SK-N-SH (cell line): ENCODE measurements at regions not wholly inside any gene's neighbourhood (a gene's known extent, or its start where the extent isn't known, plus 50 kb on each side); places are given as distances from the start of the nearest gene placed in this dataset.

Experiments used
- CTCF ChIA-PET: fragments of 300-600, 350-600 bp; formaldehyde crosslinking; extraction: SDS; loops from one replicate; lab custom pipeline; 2021; lab: Yijun Ruan, JAX
- POLR2A ChIA-PET: fragments of 350-600 bp; sonication (Branson Sonifier 250); formaldehyde crosslinking; extraction: SDS; loops from one replicate; lab custom pipeline; 2020; ENCODE audit warnings: antibody characterized with exemption, inconsistent platforms; lab: Yijun Ruan, JAX
- DNase-seq: peaks from one replicate; pipeline ENCODE4 v3.0.0; 2012
- H2AFZ ChIP-seq: fragments of 200-600 bp; sonication (generic); 2 replicates; pipeline ENCODE4 v1.8.1; 2016; ENCODE audit warnings: antibody characterized with exemption, mild to moderate bottlenecking, low read depth
- H3F3A ChIP-seq: fragments of 200-600 bp; sonication (generic); replicated peaks from 2 replicates; pipeline ENCODE3; 2016; ENCODE audit warnings: antibody characterized with exemption, mild to moderate bottlenecking; ENCODE audit not compliant: insufficient read depth
- H3K27ac ChIP-seq, 2 experiments: fragments of 200-500 bp in 1 of 2; fragments of 200-600 bp in 1 of 2; sonication (Bioruptor generic) in 1 of 2; sonication (generic), shearing (Covaris generic) in 1 of 2; 2 replicates each; pipeline versions ENCODE4 v1.5.1 to v1.6.1; 2014 to 2016; ENCODE audit warnings: low read depth in 2 of 2, inconsistent platforms in 1 of 2, low read length in 1 of 2, mild to moderate bottlenecking in 1 of 2, mixed read lengths in 1 of 2
- H3K27me3 ChIP-seq: fragments of 200-600 bp; sonication (generic), shearing (Covaris generic); 2 replicates; pipeline ENCODE4 v1.6.1; 2016; ENCODE audit warnings: mixed run types; ENCODE audit not compliant: insufficient read depth
- H3K36me3 ChIP-seq, 2 experiments: fragments of 200-500 bp in 1 of 2; fragments of 200-600 bp in 1 of 2; sonication (Bioruptor generic) in 1 of 2; sonication (generic) in 1 of 2; replicated peaks in 1 of 2; 2 replicates each; pipeline versions ENCODE3 to v1.5.1; 2014 to 2016; ENCODE audit warnings: low read length in 1 of 2, mild to moderate bottlenecking in 1 of 2; ENCODE audit not compliant: insufficient read depth in 2 of 2, control insufficient read depth in 1 of 2
- H3K4me1 ChIP-seq, 2 experiments: fragments of 200-500 bp in 1 of 2; fragments of 200-600 bp in 1 of 2; sonication (Bioruptor generic) in 1 of 2; sonication (generic), shearing (Covaris generic) in 1 of 2; 2 replicates each; pipeline versions ENCODE4 v1.5.1 to v1.6.1; 2014 to 2016; ENCODE audit warnings: low read depth in 1 of 2, low read length in 1 of 2, mixed run types in 1 of 2; ENCODE audit not compliant: insufficient read depth in 2 of 2, control insufficient read depth in 1 of 2
- H3K4me2 ChIP-seq: fragments of 200-600 bp; sonication (generic), shearing (Covaris generic); 2 replicates; pipeline ENCODE4 v1.6.1; 2017; ENCODE audit warnings: mixed run types
- H3K4me3 ChIP-seq, 2 experiments: fragments of 200-500 bp in 1 of 2; fragments of 200-600 bp in 1 of 2; sonication (Bioruptor generic) in 1 of 2; sonication (generic), shearing (Covaris generic) in 1 of 2; 2 replicates each; pipeline versions ENCODE4 v1.5.1 to v1.8.1; 2014 to 2016; ENCODE audit warnings: low read depth in 2 of 2, inconsistent platforms in 1 of 2, low read length in 1 of 2, mild to moderate bottlenecking in 1 of 2, mixed read lengths in 1 of 2, moderate library complexity in 1 of 2
- H3K79me2 ChIP-seq: fragments of 200-600 bp; sonication (generic); 2 replicates; pipeline ENCODE4 v1.8.1; 2017; ENCODE audit warnings: mild to moderate bottlenecking; ENCODE audit not compliant: insufficient read depth
- H3K9ac ChIP-seq: fragments of 200-600 bp; sonication (generic); 2 replicates; pipeline ENCODE4 v1.6.1; 2017; ENCODE audit warnings: mixed run types
- H3K9me2 ChIP-seq: fragments of 200-600 bp; sonication (generic); 2 replicates; pipeline ENCODE4 v1.6.1; 2017; ENCODE audit warnings: mixed run types
- H3K9me3 ChIP-seq: fragments of 200-600 bp; sonication (generic); 2 replicates; pipeline ENCODE4 v1.6.1; 2017; ENCODE audit warnings: mixed run types, mild to moderate bottlenecking, moderate library complexity
- H4K20me1 ChIP-seq: fragments of 200-600 bp; sonication (generic); 2 replicates; pipeline ENCODE4 v1.6.1; 2017; ENCODE audit warnings: mild to moderate bottlenecking, mixed run types; ENCODE audit not compliant: insufficient read depth
- ELF1 ChIP-seq: IDR thresholded peaks from 2 replicates; pipeline ENCODE4 v1.4.0; 2012
- EZH2phosphoT487 ChIP-seq: fragments of 200-600 bp; sonication (generic); IDR thresholded peaks from 2 replicates; pipeline ENCODE4 v1.6.1; 2017; ENCODE audit warnings: low read depth, mixed run types, mild to moderate bottlenecking, antibody characterized with exemption, moderate library complexity, borderline replicate concordance
- FOXJ3 ChIP-seq: sonication (generic); formaldehyde crosslinking; IDR thresholded peaks from 2 replicates; pipeline ENCODE4 v1.5.1; 2020; ENCODE audit warnings: mild to moderate bottlenecking, missing genetic modification reagents
- GABPA ChIP-seq: IDR thresholded peaks from 2 replicates; pipeline ENCODE4 v1.4.0; 2012; ENCODE audit warnings: low read depth, mild to moderate bottlenecking
- GATA2 ChIP-seq: sonication (generic); formaldehyde crosslinking; IDR thresholded peaks from 2 replicates; pipeline ENCODE4 v1.5.0; 2020; ENCODE audit warnings: mild to moderate bottlenecking, missing genetic modification reagents
- MAX ChIP-seq: IDR thresholded peaks from 2 replicates; pipeline ENCODE4 v1.4.0; 2012; ENCODE audit warnings: low read depth
- NRF1 ChIP-seq: IDR thresholded peaks from 2 replicates; pipeline ENCODE4 v1.6.1; 2012; ENCODE audit warnings: low read depth, mild to moderate bottlenecking, low read length
- PBX3 ChIP-seq: IDR thresholded peaks from 2 replicates; pipeline ENCODE4; 2012
- RAD21 ChIP-seq: IDR thresholded peaks from 2 replicates; pipeline ENCODE4 v1.6.1; 2012; ENCODE audit warnings: mild to moderate bottlenecking, low read length
- RCOR1 ChIP-seq: fragments of 150-350 bp; IDR thresholded peaks from 2 replicates; pipeline ENCODE4 v1.6.1; 2017; ENCODE audit warnings: antibody characterized with exemption, low read length
- REST ChIP-seq: IDR thresholded peaks from 2 replicates; pipeline ENCODE4 v1.6.1; 2012; ENCODE audit warnings: mild to moderate bottlenecking, low read depth, low read length, moderate library complexity
- RFX5 ChIP-seq: IDR thresholded peaks from 2 replicates; pipeline ENCODE4 v1.6.1; 2012; ENCODE audit warnings: mild to moderate bottlenecking, improper control_type of control experiment, low read length
- TAF1 ChIP-seq: IDR thresholded peaks from 2 replicates; pipeline ENCODE4 v1.6.1; 2012; ENCODE audit warnings: low read depth, mild to moderate bottlenecking, low read length, moderate library complexity, borderline replicate concordance
- TCF12 ChIP-seq: IDR thresholded peaks from 2 replicates; pipeline ENCODE4 v1.4.0; 2012
- ZBTB33 ChIP-seq: IDR thresholded peaks from 2 replicates; pipeline ENCODE4 v1.4.0; 2012; ENCODE audit warnings: low read depth, borderline replicate concordance
- WGBS: methylation state at CpG from one replicate; pipeline ENCODE4 v1.1.6; 2017; ENCODE audit warnings: low lambda C conversion rate; 5-methylcytosine and 5-hydroxymethylcytosine counted together
- TF ChIP-seq, protein P1 (sequence below): fragments of 150-350 bp; IDR thresholded peaks from 2 replicates; pipeline ENCODE4 v1.6.1; 2017; ENCODE audit warnings: antibody characterized with exemption, low read length, low read depth, borderline replicate concordance

DNA sequence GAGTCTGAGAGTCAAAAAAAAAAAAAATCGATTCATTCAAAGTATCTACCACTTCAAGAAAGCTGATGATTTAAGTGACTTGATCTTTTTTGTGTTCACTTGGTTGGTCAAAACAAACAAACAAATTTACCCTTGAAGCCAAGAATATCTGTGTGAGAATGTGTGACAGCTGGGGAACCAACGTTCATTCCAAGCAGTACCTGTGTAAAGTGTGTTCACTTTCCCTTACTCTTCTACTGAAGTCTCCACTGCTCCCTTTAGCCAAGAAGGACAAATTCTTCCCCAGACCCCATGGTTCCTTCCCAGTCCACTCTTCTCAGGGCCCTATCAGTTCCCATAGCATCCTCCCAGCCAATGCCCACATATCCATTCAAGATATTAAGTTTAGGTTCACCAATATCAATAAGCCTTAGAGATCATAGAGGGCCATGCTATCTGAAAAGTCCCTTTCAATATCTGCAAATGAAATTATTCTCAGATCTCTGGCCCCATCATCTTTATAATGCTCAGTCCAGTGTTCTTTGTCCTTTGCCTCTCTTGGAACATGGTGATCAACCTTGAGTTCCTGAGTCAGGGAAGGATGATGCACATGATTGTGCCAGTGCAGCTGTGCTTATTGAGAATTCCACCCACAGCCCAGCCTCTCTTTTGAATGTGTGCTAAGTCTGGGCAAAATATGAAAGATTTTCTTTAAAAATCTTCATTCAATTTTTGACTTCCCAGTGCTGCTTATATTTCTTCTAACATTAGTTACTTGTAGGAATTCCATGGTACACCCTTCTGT is 82.8 kb upstream of the DTNA start:
- TF ChIP-seq, protein P1, sequence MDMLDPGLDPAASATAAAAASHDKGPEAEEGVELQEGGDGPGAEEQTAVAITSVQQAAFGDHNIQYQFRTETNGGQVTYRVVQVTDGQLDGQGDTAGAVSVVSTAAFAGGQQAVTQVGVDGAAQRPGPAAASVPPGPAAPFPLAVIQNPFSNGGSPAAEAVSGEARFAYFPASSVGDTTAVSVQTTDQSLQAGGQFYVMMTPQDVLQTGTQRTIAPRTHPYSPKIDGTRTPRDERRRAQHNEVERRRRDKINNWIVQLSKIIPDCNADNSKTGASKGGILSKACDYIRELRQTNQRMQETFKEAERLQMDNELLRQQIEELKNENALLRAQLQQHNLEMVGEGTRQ: no peak
- TF ChIP-seq TAF1: no peak
- no peak for TF ChIP-seq EZH2phosphoT487
- TF ChIP-seq PBX3: no peak
- TF ChIP-seq RFX5: no peak
- no peak for TF ChIP-seq ZBTB33
- TF ChIP-seq RCOR1: no peak
- TF ChIP-seq NRF1: no peak
- TF ChIP-seq, all 33 proteins: peak for 0
- CTCF ChIA-PET: no interaction called here

DNA sequence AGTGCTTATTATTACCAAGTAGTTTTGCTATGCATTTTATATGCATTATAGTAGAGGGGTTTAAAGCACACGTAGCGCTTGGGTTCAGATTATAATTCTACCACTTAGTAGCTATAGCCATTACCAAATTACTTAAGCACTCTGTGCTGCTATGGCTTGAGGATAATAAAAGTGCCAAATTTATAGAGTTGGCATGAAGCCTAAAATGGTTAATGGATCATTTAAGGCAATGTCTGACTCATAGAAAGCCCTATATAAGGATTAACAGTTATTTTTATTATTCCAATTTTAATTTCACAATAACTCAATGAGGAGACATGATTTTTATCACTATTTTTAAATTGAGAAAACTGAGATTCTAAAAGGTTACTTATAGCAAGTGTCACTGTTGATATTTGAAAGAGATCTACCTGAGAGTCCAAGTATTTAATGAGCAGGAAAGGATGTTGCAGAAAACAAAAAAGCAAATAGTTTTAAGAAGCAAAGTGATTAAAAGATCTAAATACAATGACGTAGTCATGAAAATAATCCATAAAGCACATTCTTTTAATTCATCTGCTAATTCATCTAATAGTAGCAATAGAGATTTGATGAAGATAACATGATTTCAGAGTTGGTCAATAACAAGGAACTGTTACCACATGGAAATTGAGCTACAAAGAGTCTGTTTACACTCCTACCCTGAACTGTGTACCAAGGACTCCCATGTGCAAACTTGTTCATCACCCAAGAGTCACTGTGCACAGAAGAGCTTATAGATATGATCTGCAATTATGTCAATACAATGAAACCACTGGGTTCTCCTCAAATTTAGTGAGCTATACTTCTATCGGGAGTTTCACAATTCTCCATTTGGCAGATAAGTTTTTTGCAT is 78.8 kb upstream of the DTNA start:
- POLR2A ChIA-PET: no interaction called here
- 87% methylated on average over 4 of the region's 4 CpGs for WGBS

More for the DNA sequence above, 82.8 kb upstream of the DTNA start:
- Histone ChIP-seq H2AFZ (no peak overlapping the region), H3K4me3 (no peak overlapping the region), H3K9ac (no peak overlapping the region), H3K79me2 (no peaks in the 10 kb centered on the region), H3F3A (no peaks in the 10 kb centered on the region), H3K27me3 (no peaks in the 10 kb centered on the region), H3K27ac (no peak overlapping the region), H3K4me1 (no peaks in the 10 kb centered on the region; a peak in 2 of 4 replicates), H4K20me1 (no peaks in the 10 kb centered on the region), H3K9me3 (no peaks in the 10 kb centered on the region), H3K9me2 (no peaks in the 10 kb centered on the region), H3K36me3 (no peaks in the 10 kb centered on the region), H3K4me2 (no peak overlapping the region)
- no peak for DNase-seq
- WGBS: 68% methylated on average over 2 of the region's 2 CpGs
- POLR2A ChIA-PET: no interaction called here

More for the DNA sequence above, 78.8 kb upstream of the DTNA start:
- no peak overlapping the region for H3K9ac ChIP-seq
- TF ChIP-seq FOXJ3 (no peak), GABPA (no peak), MAX (no peak), GATA2 (CRISPR knock-in tag) (no peak), REST (no peak), RAD21 (no peak), ELF1 (no peak), TCF12 (no peak)
- TF ChIP-seq, protein P1: no peak
- no peaks in the 10 kb centered on the region for H3K9me3 ChIP-seq
- H3K27me3 ChIP-seq: no peaks in the 10 kb centered on the region
- DNase-seq: no peak
- H3K27ac ChIP-seq: no peak overlapping the region
- H3K36me3 ChIP-seq: no peaks in the 10 kb centered on the region
- H3K4me2 ChIP-seq: no peak overlapping the region
- H3F3A ChIP-seq: no peaks in the 10 kb centered on the region
- no peaks in the 10 kb centered on the region; a peak in 2 of 4 replicates for H3K4me1 ChIP-seq
- no peak overlapping the region for H2AFZ ChIP-seq
- H3K79me2 ChIP-seq: no peaks in the 10 kb centered on the region
- H4K20me1 ChIP-seq: no peaks in the 10 kb centered on the region
- CTCF ChIA-PET: interaction anchor here (1.3 to 1.8 kb wide), 4 partner anchors 11 to 279 kb away, joined by 3 to 6 read pairs (median 5); no protein-coding TSS in a partner anchor
- H3K4me3 ChIP-seq: no peak overlapping the region
- no peaks in the 10 kb centered on the region for H3K9me2 ChIP-seq
